Heart right ventricle (tissue), 16 donors: ENCODE measurements at regions not wholly inside any gene's neighbourhood (a gene's known extent, or its start where the extent isn't known, plus 50 kb on each side); places are given as distances from the start of the nearest gene placed in this dataset.

Experiments
- ATAC-seq, 8 donors: fragments of 200-7000 bp; cut with Tn5 transposase; one replicate each; pipeline ENCODE4 v1.9.1; 2020; ENCODE audit warnings: mild to moderate bottlenecking in 8 of 8, moderate library complexity in 8 of 8, moderate number of reproducible peaks in 1 of 8
- DNase-seq, 2 donors: peaks; one replicate each; pipeline ENCODE4 v3.0.0-alpha.2; 2020
- H3K27ac ChIP-seq, 10 donors: fragments of 200-600 bp; sonication (generic) in 2 of 10; one replicate each; pipeline versions ENCODE4 v1.5.0 to v1.8.0; 2020 to 2022; ENCODE audit warnings: mild to moderate bottlenecking in 3 of 10
- H3K27me3 ChIP-seq, 7 donors: fragments of 200-600 bp; one replicate each; pipeline ENCODE4 v1.8.0; 2021 to 2022; ENCODE audit warnings: mild to moderate bottlenecking in 2 of 7
- H3K36me3 ChIP-seq, 9 donors: fragments of 200-600 bp; sonication (generic) in 1 of 9; one replicate each; pipeline versions ENCODE4 v1.5.0 to v1.8.0; 2020 to 2022; ENCODE audit warnings: mild to moderate bottlenecking in 2 of 9
- H3K4me1 ChIP-seq, 9 donors: fragments of 200-600 bp; sonication (generic) in 1 of 9; one replicate each; pipeline versions ENCODE4 v1.5.0 to v1.8.0; 2020 to 2022; ENCODE audit warnings: mild to moderate bottlenecking in 4 of 9
- H3K4me3 ChIP-seq, 10 donors: fragments of 200-600 bp; sonication (generic) in 2 of 10; one replicate each; pipeline versions ENCODE4 v1.5.0 to v1.8.0; 2020 to 2022; ENCODE audit warnings: mild to moderate bottlenecking in 7 of 10, moderate library complexity in 2 of 10
- H3K9me3 ChIP-seq, 11 donors: fragments of 200-600 bp in 10 of 11; sonication (generic) in 2 of 11; one replicate each; pipeline versions ENCODE4 v1.5.0 to v1.8.0; 2013 to 2022; ENCODE audit warnings: mild to moderate bottlenecking in 2 of 11, control low read depth in 1 of 11, moderate library complexity in 1 of 11
- CTCF ChIP-seq, 9 donors: fragments of 200-600 bp; sonication (generic) in 2 of 9; IDR thresholded peaks; one replicate each; pipeline versions ENCODE4 v1.5.0 to v1.8.0; 2021 to 2022; ENCODE audit warnings: antibody characterized with exemption in 9 of 9, mild to moderate bottlenecking in 5 of 9, moderate library complexity in 1 of 9
- WGBS, 2 donors: extraction: QIAGEN DNeasy Blood & Tissue Kit; methylation state at CpG; one replicate each; pipeline ENCODE4 v1.1.7; 2013; ENCODE audit warnings: inconsistent platforms in 1 of 2; 5-methylcytosine and 5-hydroxymethylcytosine counted together
- intact Hi-C, 10 donors: fragments of 100-400 bp; cut with DNase I; formaldehyde crosslinking; loops; one replicate each; pipeline versions ENCODE4 v1.11.1 to v1.14.2; 2022
- donor health status: Arrhythmogenic right ventricular cardiomyopathy.
- donor health status: ischemic (EF 13 %, LVEDD 7.1; RV severe dilation, severe dysfunction).
- donor health status: healthy with polysubstance abuse.
- donor health status: DM: no; HTN: yes; CAD: no.
- donor health status: DM: no; HTN: no; CAD: no.
- donor health status: ischemic (EF 25% LVEDD 6.9; RV normal size, moderate dysfunction).
- donor health status: ischemic (EF 25% LVEDD 5.7; RV mildly dilated, moderate dysfunction).
- donor health status: healthy.
- donor health status: DM: yes; HTN: yes; CAD: no.
- donor health status: Ischemic cardiomyopathy.
- donor health status: ischemic (EF 35%, LVEDD 5.7; RV mildly dilated, moderate dysfunction).
- donor health status: nonischemic (EF 11% LVEDD 7.7; RV severe dilation, severe dysfunction).
- donor health status: DM: yes; HTN: yes; CAD: no.
- donor health status: PGD.
- donor health status: ischemic (EF 29% LVEDD 5.4; RV normal size, mild dysfunction).
- donor health status: nonischemic (EF 23%, LVEDD 6.1; RV moderate dilation, normal function).

- Histone ChIP-seq H3K27ac (no peak overlapping the region), H3K27me3 (no peaks in the 10 kb centered on the region), H3K4me3 (no peak overlapping the region), H3K4me1 (peaks cover 0 to 33% (median 13%) of the 10 kb centered on the region in 9 donors), H3K9me3 (no peaks in the 10 kb centered on the region), H3K36me3 (no peaks in the 10 kb centered on the region)
- no peak for TF ChIP-seq CTCF (IDR thresholded peaks at IDR 0.05)
- intact Hi-C loops, result no loop called here
- no peak for DNase-seq
- WGBS, 2 donors, result 72 to 84% methylated on average over 6 of the region's 6 CpGs
- ATAC-seq, result no peak
These were observed 244.4 kb downstream of the OPA1 start for GRCh38 chr3:193837347-193837827.

GRCh38 chr3:193840111-193840641 is 247.2 kb downstream of the OPA1 start:
- no peak for TF ChIP-seq CTCF (IDR thresholded peaks at IDR 0.05)

GRCh38 chr3:193841581-193841980 is 248.6 kb downstream of the OPA1 start:
- no peak for TF ChIP-seq CTCF (IDR thresholded peaks at IDR 0.05)

More at GRCh38 chr3:193840111-193840641, 247.2 kb downstream of the OPA1 start:
- H3K4me1 ChIP-seq, result peaks cover 0 to 13% (median 5%) of the 10 kb centered on the region in 9 donors
- ATAC-seq, result no peak
- H3K9me3 ChIP-seq, result no peaks in the 10 kb centered on the region
- DNase-seq, result no peak
- H3K27ac ChIP-seq, result no peak overlapping the region
- no peak overlapping the region for H3K4me3 ChIP-seq
- H3K36me3 ChIP-seq, result no peaks in the 10 kb centered on the region
- no peaks in the 10 kb centered on the region for H3K27me3 ChIP-seq
- intact Hi-C loops, result no loop called here
- WGBS, 2 donors, result 98% methylated on average over 2 of the region's 2 CpGs

GRCh38 chr3:193842029-193842798 is 249.2 kb downstream of the OPA1 start:
- H3K27ac ChIP-seq, result peak overlapping the region in 1 of 10 donors; percentile 18
- H3K4me1 ChIP-seq, result peaks cover 0 to 13% (median 5%) of the 10 kb centered on the region in 9 donors
- H3K9me3 ChIP-seq, result no peaks in the 10 kb centered on the region
- DNase-seq, result no peak
- 83 to 90% methylated on average over 16 of the region's 16 CpGs for WGBS, 2 donors
- intact Hi-C loops, result no loop called here
- H3K27me3 ChIP-seq, result no peaks in the 10 kb centered on the region
- peak overlapping the region in 1 of 10 donors; percentile 3 for H3K4me3 ChIP-seq
- peak in 6 of 8 donors; percentile 23 to 47 (median 30) for ATAC-seq
- no peak for TF ChIP-seq CTCF (IDR thresholded peaks at IDR 0.05)
- no peaks in the 10 kb centered on the region for H3K36me3 ChIP-seq

More at GRCh38 chr3:193841581-193841980, 248.6 kb downstream of the OPA1 start:
- ATAC-seq (peak in 3 of 8 donors; percentile 23 to 72 (median 55)), DNase-seq (no peak)
- no peaks in the 10 kb centered on the region for H3K27me3 ChIP-seq
- 49 to 68% methylated on average over 4 of the region's 4 CpGs for WGBS, 2 donors
- no peak overlapping the region for H3K27ac ChIP-seq
- intact Hi-C loops, result no loop called here
- H3K4me3 ChIP-seq, result no peak overlapping the region
- H3K4me1 ChIP-seq, result peaks cover 0 to 13% (median 5%) of the 10 kb centered on the region in 9 donors
- H3K36me3 ChIP-seq, result no peaks in the 10 kb centered on the region
- no peaks in the 10 kb centered on the region for H3K9me3 ChIP-seq
